GM18499 (cell line): ENCODE measurements at regions not wholly inside any gene's neighbourhood (a gene's known extent, or its start where the extent isn't known, plus 50 kb on each side); places are given as distances from the start of the nearest gene placed in this dataset.

Experiments used
- ATAC-seq: cut with Tn5 transposase; IDR thresholded peaks from one replicate; pipeline ENCODE4 v1.9.1; 2021; ENCODE audit warnings: moderate number of reproducible peaks; ENCODE audit not compliant: insufficient read depth, unreplicated experiment

DNA sequence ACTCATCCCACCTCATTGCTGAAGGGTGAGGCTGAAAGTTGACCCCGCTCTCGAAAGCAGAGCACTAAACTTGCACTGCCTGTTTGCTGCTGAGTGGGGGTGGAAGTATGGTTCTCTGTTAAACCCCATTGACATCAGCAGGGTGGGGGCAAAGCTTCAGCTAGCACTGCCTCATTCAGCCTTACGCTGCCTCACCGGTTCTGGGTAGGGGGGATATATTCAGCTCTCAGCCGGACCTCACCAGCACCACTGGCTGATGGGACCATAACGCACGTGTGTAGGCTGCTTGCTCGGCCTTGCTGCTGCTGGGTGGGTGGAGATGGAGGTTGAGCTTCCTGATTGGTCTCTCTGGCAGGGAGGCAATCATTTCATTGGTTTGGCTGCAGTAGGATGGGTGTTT is 265.7 kb upstream of the RTL1 start:
- no peak for ATAC-seq

- ATAC-seq = no peak
Measured at GRCh38 chr14:101171650-101172049, 268.1 kb upstream of the RTL1 start.

GRCh38 chr14:101173698-101174521 is 270.4 kb upstream of the RTL1 start:
- no peak for ATAC-seq

DNA sequence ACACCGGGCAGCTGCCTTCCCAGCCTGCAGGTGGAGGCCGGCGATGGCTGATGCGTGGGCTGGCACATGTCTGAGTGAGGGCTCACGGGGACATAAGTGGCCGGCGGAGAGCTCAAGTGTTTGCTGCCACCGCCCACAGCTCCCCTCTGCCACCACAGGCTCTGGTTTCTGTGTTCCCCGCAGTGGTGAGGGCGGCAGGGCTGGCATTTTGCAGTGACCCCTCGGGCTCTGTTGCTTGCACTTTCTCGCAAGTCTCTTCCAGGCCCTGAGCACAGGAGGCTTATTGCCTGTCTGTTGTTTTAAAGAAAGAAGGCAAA is 271.0 kb upstream of the RTL1 start:
- ATAC-seq = no peak

DNA sequence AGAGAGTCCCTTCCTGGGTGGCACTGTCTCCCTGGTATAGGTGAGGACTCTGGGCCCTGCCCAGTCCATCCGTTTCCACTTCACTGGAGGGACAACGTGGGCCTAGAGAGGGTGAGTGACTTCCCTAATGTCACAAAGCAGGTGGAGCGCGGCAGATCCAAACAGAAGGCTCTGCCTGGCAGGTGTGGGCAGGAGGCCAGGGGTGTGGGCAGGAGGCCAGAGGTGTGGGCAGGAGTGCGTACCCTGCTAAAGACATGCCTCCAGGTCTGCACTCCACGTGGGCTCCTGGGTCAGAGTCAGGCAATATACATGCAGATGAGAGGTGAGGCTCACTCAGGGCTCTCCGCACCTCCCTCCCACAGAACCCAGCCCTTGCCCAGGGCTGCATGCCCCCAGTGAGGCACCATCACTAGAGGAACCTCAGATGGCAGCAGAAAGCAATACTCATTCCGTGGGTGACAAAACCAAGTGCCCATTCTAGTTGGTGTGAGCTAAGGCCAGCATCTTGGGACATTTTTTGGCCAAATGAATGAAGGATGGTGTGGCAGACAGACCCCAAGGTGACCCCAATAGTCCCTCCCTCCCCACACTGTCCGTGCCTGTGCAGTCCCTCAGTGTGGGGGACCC is 271.6 kb upstream of the RTL1 start:
- no peak for ATAC-seq

- no peak for ATAC-seq
Measured at GRCh38 chr14:101175731-101176534, 272.4 kb upstream of the RTL1 start.

DNA sequence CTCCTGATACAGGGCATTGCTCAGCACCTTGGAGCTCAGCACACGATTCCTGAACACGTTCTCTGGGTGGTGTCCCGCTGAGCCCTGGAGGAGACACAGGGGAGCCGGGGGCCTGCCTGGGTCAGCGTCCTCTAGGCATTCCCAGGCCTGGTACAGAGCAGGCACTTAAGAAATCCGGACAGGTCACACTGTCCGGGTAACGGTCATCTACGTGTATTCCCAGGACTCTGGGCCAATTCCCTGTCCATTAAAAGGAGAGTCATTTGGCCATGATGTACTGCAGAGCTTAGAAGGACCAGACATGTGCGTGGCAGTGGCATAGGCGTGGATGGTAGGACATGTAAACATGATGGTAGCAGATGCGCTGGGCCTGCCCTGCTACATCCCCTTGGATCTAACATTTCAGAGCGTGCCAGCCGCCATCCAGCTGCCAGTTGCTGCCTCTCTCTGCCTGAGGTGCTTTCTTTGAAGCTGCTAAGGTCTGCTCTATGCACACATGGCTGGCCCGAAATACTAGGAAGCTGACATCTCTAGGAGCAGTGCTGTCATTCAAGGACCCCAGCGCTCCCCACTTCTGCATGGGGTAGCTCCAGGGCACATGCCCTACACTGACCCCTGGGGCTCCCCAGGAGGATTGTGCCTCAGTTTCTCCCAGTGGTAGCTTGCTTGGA is 273.1 kb upstream of the RTL1 start:
- no peak for ATAC-seq

DNA sequence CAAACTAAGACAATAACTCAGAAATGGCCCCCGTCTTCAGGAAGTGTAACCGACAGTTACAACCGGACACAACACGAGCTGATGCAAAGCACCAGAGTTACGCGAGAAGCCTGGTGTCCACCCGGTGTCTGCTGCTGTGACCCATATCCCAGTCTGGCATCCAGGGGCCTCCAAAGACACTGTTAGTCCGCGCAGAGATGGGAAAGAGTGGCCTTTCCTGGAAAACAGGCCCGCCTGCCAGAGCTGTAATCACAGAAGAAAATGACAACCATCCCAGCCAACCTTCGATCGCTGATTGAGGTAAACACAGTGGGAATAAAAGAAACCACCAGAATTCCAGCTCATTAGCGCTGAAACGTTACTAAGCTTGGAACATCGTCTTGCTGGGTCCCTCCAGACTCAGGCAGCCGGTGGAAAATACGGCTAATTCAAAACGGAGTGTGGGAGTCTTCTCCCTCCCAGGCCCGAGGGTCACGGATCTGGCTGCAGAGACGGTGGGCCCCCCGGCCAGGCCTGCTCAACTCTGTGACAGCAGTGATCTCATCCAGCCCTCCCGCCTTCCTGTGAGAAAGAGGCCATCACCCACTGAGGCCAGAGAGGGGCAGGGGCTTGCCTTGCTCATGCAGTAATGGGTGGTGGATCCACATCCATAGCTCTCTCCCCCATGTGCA is 273.9 kb upstream of the RTL1 start:
- ATAC-seq = no peak

- no peak for ATAC-seq
Measured at GRCh38 chr14:101178184-101179072, 274.9 kb upstream of the RTL1 start.

GRCh38 chr14:101179691-101180211 is 276.2 kb upstream of the RTL1 start:
- no peak for ATAC-seq

DNA sequence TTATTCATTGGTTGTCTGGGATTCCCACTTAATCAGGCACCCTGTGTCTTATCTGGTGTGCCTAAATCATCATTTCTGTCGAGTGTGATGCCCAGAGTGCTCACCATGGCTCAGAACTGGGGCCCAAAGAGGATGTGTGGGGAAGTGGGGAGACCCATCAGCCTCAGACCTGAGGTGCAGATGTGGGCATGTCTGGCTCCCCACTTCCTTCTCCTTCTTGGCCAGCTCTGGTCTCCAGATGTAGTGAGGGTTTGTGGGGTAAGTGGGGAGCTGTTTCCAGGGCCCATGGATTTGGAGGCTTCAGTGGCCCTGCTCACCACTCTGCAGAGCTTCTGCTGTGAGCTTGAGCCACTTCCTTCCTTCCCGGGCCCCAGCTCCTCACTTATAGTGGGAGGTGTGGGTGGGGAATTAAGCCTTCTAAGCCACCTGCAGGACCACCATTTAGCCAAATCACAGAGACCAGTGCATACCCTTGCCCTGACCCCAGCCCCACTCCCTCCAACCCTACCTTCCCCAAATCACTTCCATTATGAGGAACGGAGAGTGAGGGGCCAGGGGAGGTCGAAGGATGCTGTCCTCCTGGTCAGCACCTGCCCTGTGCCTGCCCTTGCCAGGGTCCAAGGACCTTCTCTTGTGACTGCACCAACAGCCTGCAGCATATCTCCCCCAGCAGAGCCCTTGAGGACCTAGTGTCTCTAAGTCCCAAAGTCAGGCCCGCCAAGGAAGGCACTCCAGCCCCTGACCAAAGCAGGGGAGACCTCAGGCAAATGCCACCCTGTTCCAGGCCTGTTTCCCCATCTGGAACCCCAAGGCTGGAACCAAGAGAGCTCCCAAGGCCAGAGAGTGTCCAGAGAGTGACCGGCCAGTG is 278.2 kb upstream of the RTL1 start:
- no peak for ATAC-seq

DNA sequence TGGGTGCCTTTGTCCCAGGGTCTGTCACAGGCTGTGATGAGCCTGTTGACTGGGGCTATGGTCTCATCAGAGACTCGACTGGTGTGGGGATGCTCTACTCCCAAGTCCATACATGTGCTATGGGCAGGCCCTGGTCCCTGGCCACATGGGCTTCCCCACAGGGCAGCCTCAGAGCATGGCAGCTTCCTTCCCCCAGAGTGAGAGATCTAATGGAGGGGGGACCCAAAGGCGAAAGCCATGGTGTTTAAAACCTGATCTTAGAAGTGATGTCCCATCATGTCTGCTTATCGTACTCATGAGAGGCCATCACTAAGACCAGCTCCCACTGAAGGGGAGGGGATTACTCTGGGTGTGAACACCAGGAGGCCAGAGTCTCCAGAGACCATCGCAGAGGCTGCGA is 279.0 kb upstream of the RTL1 start:
- no peak for ATAC-seq

GRCh38 chr14:101183376-101184103 is 280.0 kb upstream of the RTL1 start:
- ATAC-seq = no peak

GRCh38 chr14:101184104-101184455 is 280.6 kb upstream of the RTL1 start:
- no peak for ATAC-seq

GRCh38 chr14:101184572-101184971 is 281.1 kb upstream of the RTL1 start:
- no peak for ATAC-seq

GRCh38 chr14:101185073-101185835 is 281.7 kb upstream of the RTL1 start:
- ATAC-seq = no peak

GRCh38 chr14:101185946-101186345 is 282.4 kb upstream of the RTL1 start:
- ATAC-seq = no peak
